Nephron (organoid): ENCODE measurements at regions not wholly inside any gene's neighbourhood (a gene's known extent, or its start where the extent isn't known, plus 50 kb on each side); places are given as distances from the start of the nearest gene placed in this dataset.

Experiments used
- H3K27ac Mint-ChIP-seq, 3 experiments: 2 replicates each; pipeline ENCODE4 v1.8.0; 2020; ENCODE audit warnings: mixed read lengths in 3 of 3, mild to moderate bottlenecking in 2 of 3, moderate library complexity in 1 of 3
- H3K27me3 Mint-ChIP-seq: 2 replicates; pipeline ENCODE4 v1.8.0; 2021; ENCODE audit warnings: low read depth, mild to moderate bottlenecking, moderate library complexity, mixed read lengths
- H3K36me3 Mint-ChIP-seq: 2 replicates; pipeline ENCODE4 v1.8.0; 2020; ENCODE audit warnings: low read depth, mixed read lengths
- H3K4me1 Mint-ChIP-seq: 2 replicates; pipeline ENCODE4 v1.8.0; 2020; ENCODE audit warnings: mixed read lengths
- H3K4me3 Mint-ChIP-seq, 3 experiments: 2 replicates each; pipeline ENCODE4 v1.8.0; 2020; ENCODE audit warnings: mild to moderate bottlenecking in 3 of 3, mixed read lengths in 3 of 3, moderate library complexity in 2 of 3
- H3K9me3 Mint-ChIP-seq: 2 replicates; pipeline ENCODE4 v1.8.0; 2020; ENCODE audit warnings: mixed read lengths
- TF ChIP-seq, protein P1 (sequence below), 3 experiments: fragments of 200-600 bp; sonication (generic); IDR thresholded peaks; one replicate each; pipeline ENCODE4 v1.5.0; 2021; ENCODE audit warnings: antibody characterized with exemption in 3 of 3; ENCODE audit not compliant: unreplicated experiment in 3 of 3

DNA sequence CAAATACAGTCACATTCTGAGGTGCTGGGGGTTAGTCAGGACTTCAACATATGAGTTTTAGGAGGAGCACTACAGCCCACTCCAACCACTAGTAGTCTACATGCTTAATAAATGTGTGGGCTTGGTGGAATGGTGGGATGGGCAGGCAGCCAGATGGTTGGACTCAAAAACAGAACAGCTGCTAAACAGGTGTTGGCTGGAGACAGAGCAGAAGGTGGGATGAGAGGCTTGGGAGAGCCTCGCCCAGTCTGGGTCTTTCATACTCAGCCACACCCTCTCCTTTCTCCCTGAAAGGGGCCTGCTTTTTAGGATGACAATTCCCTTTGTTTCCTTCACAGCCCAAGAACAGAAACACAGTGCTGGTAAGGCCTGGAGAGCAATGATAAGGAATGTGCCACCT, 143.9 kb upstream of the KLHL29 start:
- Mint-ChIP-seq H3K4me3 (no peak overlapping the region), H3K9me3 (no peaks in the 10 kb centered on the region), H3K27ac (peak overlapping the region in 2 of 3 experiments; percentile 57 to 71), H3K4me1 (peaks cover 53% of the 10 kb centered on the region), H3K36me3 (no peaks in the 10 kb centered on the region), H3K27me3 (no peaks in the 10 kb centered on the region)
- TF ChIP-seq, protein P1, sequence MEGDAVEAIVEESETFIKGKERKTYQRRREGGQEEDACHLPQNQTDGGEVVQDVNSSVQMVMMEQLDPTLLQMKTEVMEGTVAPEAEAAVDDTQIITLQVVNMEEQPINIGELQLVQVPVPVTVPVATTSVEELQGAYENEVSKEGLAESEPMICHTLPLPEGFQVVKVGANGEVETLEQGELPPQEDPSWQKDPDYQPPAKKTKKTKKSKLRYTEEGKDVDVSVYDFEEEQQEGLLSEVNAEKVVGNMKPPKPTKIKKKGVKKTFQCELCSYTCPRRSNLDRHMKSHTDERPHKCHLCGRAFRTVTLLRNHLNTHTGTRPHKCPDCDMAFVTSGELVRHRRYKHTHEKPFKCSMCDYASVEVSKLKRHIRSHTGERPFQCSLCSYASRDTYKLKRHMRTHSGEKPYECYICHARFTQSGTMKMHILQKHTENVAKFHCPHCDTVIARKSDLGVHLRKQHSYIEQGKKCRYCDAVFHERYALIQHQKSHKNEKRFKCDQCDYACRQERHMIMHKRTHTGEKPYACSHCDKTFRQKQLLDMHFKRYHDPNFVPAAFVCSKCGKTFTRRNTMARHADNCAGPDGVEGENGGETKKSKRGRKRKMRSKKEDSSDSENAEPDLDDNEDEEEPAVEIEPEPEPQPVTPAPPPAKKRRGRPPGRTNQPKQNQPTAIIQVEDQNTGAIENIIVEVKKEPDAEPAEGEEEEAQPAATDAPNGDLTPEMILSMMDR (IDR thresholded peaks at IDR 0.05; ENCODE audit: unreplicated experiment in 3 of 3) = no peak

DNA sequence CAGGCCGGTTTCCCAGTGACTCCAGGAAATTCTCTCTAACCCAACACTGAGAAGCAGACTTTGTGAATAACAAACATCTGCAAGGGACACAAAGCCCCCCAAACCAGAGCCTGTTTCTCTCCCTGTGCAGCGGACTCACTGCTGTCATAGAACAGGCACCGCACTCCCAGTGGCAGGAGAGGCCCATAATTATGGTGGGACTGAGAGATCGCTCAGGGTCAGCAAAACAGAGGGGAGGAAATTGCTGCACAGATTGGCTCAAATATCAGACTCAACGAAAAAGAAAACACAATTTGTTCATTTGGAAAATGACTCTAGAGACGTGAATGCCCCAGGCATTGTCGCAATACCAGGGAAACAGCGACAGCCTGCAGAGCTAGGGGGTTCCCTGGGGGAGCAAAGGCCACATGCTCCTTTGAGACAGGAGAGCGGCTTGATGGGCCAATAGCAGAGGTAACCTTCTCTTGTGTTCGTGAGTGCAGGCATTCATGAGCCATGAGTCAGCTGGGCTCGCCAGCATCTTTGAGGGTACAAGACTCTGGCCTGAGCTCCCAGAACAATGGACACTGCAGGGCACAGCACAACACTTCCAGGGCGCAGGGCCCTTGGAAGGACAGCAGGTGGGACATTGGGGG, 143.3 kb upstream of the KLHL29 start:
- TF ChIP-seq, protein P1 (IDR thresholded peaks at IDR 0.05; ENCODE audit: unreplicated experiment in 3 of 3) = no peak
- Mint-ChIP-seq H3K4me1 (peaks cover 50% of the 10 kb centered on the region), H3K27ac (peak overlapping the region in 2 of 3 experiments; percentile 57 to 71), H3K9me3 (no peaks in the 10 kb centered on the region), H3K36me3 (no peaks in the 10 kb centered on the region), H3K27me3 (no peaks in the 10 kb centered on the region), H3K4me3 (no peak overlapping the region)

DNA sequence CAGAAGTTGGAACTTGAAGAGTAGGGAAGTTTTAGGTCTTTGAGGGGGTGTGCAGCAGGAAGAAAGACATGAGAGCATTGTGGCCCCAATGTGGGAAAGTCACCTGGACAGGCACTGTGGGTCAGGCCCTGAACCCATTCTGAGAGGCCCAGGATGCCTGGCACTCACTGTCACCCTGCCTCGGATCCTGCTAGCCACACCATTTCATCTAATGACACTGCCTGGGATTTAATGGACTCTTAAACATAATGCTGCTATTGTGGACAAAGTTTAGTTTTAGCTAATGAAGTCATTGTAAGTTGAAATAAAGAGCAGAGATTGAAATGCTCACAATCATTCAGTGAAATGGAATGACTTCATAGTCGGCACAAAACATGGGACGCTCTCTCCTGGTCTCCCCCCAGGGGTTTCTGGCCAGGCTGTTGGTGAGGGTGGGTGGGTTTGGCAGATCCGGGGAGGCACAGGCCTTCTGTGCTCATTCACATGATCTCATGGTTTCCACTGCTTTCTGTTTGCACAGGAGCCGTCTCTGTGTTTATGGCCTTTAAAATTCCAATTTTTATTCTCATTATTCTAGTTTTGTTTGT, 141.8 kb upstream of the KLHL29 start:
- Mint-ChIP-seq H3K27me3 (no peaks in the 10 kb centered on the region), H3K4me3 (no peak overlapping the region), H3K9me3 (no peaks in the 10 kb centered on the region), H3K27ac (peak overlapping the region in 2 of 3 experiments; percentile 13 to 32), H3K4me1 (peaks cover 49% of the 10 kb centered on the region), H3K36me3 (no peaks in the 10 kb centered on the region)
- TF ChIP-seq, protein P1 (IDR thresholded peaks at IDR 0.05; ENCODE audit: unreplicated experiment in 3 of 3) = no peak

DNA sequence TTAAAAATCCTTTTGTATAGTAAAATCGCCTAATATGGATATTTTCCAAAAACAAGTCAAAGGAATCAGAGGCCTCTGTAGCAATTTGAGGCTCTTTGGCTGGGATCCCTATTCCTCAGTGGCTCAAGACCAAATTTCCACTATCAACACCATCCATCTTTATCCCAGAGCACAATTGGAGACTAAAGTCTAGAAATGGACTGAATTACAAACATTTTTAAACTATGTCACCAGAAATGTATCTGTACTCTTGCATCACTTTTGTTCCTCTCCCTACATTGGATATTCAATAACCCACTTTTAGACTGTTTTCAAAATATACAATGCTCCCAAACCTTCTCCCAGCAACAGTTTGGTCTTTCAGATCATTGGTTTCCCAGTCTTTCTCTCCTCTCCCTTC, 140.4 kb upstream of the KLHL29 start:
- TF ChIP-seq, protein P1 (IDR thresholded peaks at IDR 0.05; ENCODE audit: unreplicated experiment in 3 of 3) = no peak
- no peaks in the 10 kb centered on the region for H3K9me3 Mint-ChIP-seq

DNA sequence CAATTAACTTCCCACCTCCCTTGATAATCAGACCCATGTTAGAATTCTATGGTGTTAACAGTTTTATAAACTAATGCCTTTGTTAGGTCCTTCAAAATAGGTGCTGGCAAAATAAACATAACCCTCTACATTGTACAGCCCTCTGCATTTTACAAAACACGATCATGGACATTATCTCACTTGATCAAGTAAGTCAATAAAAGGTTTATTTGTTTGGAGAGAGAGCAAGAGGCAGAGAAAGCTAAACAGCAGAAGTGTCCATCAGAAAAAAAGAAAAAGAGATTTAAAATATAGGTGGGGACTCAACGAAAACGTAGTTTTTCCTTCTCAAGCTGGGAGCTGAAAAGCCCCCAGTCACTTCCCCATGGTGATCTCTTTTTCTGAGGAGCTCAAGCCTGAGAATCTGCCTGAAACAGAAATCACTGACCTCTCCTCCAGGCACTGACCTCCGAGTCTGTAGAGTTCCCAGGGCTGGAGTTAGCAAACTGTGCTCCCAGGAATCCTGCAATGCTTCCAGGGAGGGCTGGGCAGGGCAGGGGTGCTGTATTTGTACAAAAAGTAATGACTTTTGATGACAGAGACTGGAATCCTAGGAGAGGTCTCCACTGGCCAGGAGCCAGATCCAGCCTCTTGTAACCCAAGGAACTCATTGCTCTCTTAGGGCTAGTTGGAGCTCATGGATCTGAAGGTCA, 137.8 kb upstream of the KLHL29 start:
- no peak overlapping the region for H3K4me3 Mint-ChIP-seq
- TF ChIP-seq, protein P1 (IDR thresholded peaks at IDR 0.05; ENCODE audit: unreplicated experiment in 3 of 3) = no peak
- no peaks in the 10 kb centered on the region for H3K36me3 Mint-ChIP-seq
- H3K27me3 Mint-ChIP-seq = no peaks in the 10 kb centered on the region
- H3K27ac Mint-ChIP-seq = no peak overlapping the region
- no peaks in the 10 kb centered on the region for H3K9me3 Mint-ChIP-seq
- peaks cover 22% of the 10 kb centered on the region for H3K4me1 Mint-ChIP-seq

More for the DNA sequence above, 140.4 kb upstream of the KLHL29 start:
- Mint-ChIP-seq H3K4me1 (peaks cover 41% of the 10 kb centered on the region), H3K27me3 (no peaks in the 10 kb centered on the region), H3K36me3 (no peaks in the 10 kb centered on the region), H3K27ac (peak overlapping the region; percentile 13 to 64 (median 63)), H3K4me3 (no peak overlapping the region)
